Parathyroid adenoma (tissue), 2 donors: ENCODE measurements at regions not wholly inside any gene's neighbourhood (a gene's known extent, or its start where the extent isn't known, plus 50 kb on each side); places are given as distances from the start of the nearest gene placed in this dataset.

Source experiments
- H2AFZ ChIP-seq: fragments of 300-600 bp; sonication (generic); one replicate; pipeline ENCODE4 v1.7.0; 2017; ENCODE audit warnings: antibody characterized with exemption, mild to moderate bottlenecking
- H3K27ac ChIP-seq: fragments of 300-600 bp; sonication (generic); one replicate; pipeline ENCODE4 v1.7.0; 2017
- H3K27me3 ChIP-seq: fragments of 300-600 bp; sonication (generic); one replicate; pipeline ENCODE4 v1.7.0; 2017; ENCODE audit warnings: low read length; ENCODE audit not compliant: control insufficient read depth, insufficient read depth
- H3K36me3 ChIP-seq: fragments of 300-600 bp; sonication (generic); one replicate; pipeline ENCODE4 v1.7.0; 2017; ENCODE audit warnings: low read length; ENCODE audit not compliant: control insufficient read depth, insufficient read depth
- H3K4me1 ChIP-seq: fragments of 300-600 bp; sonication (generic); one replicate; pipeline ENCODE4 v1.7.0; 2017; ENCODE audit warnings: control low read depth
- H3K4me2 ChIP-seq: fragments of 300-600 bp; sonication (generic); one replicate; pipeline ENCODE4 v1.7.0; 2017; ENCODE audit warnings: low read length
- H3K4me3 ChIP-seq: fragments of 300-600 bp; sonication (generic); one replicate; pipeline ENCODE4 v1.7.0; 2017; ENCODE audit warnings: low read depth, low read length
- H3K79me2 ChIP-seq: fragments of 300-600 bp; sonication (generic); one replicate; pipeline ENCODE4 v1.7.0; 2017; ENCODE audit warnings: control low read depth
- H3K9ac ChIP-seq: fragments of 300-600 bp; sonication (generic); one replicate; pipeline ENCODE4 v1.7.0; 2017; ENCODE audit warnings: mild to moderate bottlenecking
- H3K9me3 ChIP-seq: fragments of 300-600 bp; sonication (generic); one replicate; pipeline ENCODE4 v1.7.0; 2017; ENCODE audit warnings: low read length; ENCODE audit not compliant: control insufficient read depth
- TF ChIP-seq, protein P1 (sequence below): fragments of 300-600 bp; sonication (generic); IDR thresholded peaks from one replicate; pipeline ENCODE4 v1.7.0; 2017; ENCODE audit warnings: antibody characterized with exemption, mild to moderate bottlenecking
- donor health status: primary hyperparathyroidism.

DNA sequence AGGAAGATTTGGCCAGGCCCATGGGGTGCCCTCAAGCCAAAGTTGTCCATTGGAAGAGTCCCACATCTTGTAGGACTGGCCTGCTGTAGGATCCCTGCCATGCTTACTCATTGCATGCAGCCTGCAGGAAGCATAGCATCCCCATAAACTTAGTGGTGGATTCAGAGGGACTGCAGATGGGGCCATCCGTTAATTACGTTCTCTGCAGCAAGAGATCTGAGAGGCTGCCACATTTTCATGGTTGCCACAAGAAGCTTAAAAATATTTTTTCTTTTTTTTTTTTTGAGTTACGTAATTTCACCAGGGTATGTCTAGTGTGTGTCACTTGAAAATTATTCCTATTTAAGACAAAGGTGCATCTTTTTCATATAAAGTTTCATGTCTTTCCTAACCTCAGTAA, 329.7 kb upstream of the USP24 start:
- H3K4me1 ChIP-seq: no peaks in the 10 kb centered on the region
- no peaks in the 10 kb centered on the region for H3K79me2 ChIP-seq
- H3K27ac ChIP-seq: no peak overlapping the region
- TF ChIP-seq, protein P1, sequence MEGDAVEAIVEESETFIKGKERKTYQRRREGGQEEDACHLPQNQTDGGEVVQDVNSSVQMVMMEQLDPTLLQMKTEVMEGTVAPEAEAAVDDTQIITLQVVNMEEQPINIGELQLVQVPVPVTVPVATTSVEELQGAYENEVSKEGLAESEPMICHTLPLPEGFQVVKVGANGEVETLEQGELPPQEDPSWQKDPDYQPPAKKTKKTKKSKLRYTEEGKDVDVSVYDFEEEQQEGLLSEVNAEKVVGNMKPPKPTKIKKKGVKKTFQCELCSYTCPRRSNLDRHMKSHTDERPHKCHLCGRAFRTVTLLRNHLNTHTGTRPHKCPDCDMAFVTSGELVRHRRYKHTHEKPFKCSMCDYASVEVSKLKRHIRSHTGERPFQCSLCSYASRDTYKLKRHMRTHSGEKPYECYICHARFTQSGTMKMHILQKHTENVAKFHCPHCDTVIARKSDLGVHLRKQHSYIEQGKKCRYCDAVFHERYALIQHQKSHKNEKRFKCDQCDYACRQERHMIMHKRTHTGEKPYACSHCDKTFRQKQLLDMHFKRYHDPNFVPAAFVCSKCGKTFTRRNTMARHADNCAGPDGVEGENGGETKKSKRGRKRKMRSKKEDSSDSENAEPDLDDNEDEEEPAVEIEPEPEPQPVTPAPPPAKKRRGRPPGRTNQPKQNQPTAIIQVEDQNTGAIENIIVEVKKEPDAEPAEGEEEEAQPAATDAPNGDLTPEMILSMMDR: no peak
- H3K27me3 ChIP-seq: no peaks in the 10 kb centered on the region
- H3K4me3 ChIP-seq: no peak overlapping the region
- no peak overlapping the region for H3K9ac ChIP-seq
- no peaks in the 10 kb centered on the region for H3K9me3 ChIP-seq
- no peaks in the 10 kb centered on the region for H3K36me3 ChIP-seq
- no peak overlapping the region for H3K4me2 ChIP-seq
- no peak overlapping the region for H2AFZ ChIP-seq

DNA sequence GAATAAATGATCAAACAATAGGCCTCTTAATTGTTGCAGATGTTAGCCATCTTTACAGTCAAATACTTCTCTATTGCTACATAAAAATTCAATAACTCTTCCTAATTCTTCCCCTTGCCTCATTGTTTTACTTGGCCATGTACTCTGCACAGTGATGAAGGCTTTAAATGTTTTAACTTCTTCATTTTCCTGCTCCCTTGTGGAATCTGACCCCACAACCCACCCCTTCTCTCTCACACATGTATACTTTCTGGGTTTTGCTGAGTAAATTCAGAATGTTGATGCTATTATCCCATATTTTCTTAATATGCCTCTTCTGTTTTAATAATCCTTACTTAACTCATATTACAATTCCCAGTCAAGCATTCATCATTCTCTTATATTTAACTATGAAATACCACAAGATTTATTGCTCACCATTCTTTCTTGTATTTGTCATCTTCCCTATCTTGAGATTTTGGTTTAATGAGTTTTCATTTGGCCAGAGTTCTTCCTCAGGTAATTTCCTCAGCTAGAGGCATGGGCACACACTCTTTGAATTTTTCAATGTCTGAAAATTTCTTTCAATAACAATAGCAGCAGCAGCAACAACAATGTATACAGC, 327.8 kb upstream of the USP24 start:
- TF ChIP-seq, protein P1: no peak

DNA sequence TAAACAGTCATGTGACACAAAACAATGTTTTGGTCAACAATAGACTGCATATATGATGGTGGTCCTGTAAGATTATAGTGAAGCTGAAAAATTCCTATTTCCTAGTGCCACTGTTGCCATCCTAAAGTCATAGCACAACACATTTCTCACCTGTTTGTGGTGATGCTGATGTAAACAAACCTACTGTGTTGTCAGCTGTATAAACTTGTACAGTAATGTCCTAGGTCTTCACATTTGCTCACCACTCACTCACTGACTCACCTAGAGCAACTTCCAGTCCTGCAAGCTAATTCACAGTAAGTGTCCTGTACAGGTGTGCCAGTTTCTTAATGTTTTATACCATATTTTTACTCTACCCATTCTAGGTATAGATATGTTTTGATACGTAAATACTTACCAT, 326.1 kb upstream of the USP24 start:
- no peaks in the 10 kb centered on the region for H3K36me3 ChIP-seq
- H3K4me3 ChIP-seq: no peak overlapping the region
- H3K4me2 ChIP-seq: no peak overlapping the region
- no peaks in the 10 kb centered on the region for H3K79me2 ChIP-seq
- no peaks in the 10 kb centered on the region for H3K27me3 ChIP-seq
- H3K4me1 ChIP-seq: no peaks in the 10 kb centered on the region
- H3K9me3 ChIP-seq: no peaks in the 10 kb centered on the region
- TF ChIP-seq, protein P1: no peak
- H2AFZ ChIP-seq: no peak overlapping the region
- H3K27ac ChIP-seq: no peak overlapping the region
- no peak overlapping the region for H3K9ac ChIP-seq

More for the DNA sequence above, 327.8 kb upstream of the USP24 start:
- Histone ChIP-seq H3K36me3 (no peaks in the 10 kb centered on the region), H3K9ac (no peak overlapping the region), H3K4me1 (no peaks in the 10 kb centered on the region), H3K4me2 (no peak overlapping the region), H3K4me3 (no peak overlapping the region), H2AFZ (no peak overlapping the region), H3K27me3 (no peaks in the 10 kb centered on the region), H3K79me2 (no peaks in the 10 kb centered on the region), H3K9me3 (no peaks in the 10 kb centered on the region), H3K27ac (no peak overlapping the region)

DNA sequence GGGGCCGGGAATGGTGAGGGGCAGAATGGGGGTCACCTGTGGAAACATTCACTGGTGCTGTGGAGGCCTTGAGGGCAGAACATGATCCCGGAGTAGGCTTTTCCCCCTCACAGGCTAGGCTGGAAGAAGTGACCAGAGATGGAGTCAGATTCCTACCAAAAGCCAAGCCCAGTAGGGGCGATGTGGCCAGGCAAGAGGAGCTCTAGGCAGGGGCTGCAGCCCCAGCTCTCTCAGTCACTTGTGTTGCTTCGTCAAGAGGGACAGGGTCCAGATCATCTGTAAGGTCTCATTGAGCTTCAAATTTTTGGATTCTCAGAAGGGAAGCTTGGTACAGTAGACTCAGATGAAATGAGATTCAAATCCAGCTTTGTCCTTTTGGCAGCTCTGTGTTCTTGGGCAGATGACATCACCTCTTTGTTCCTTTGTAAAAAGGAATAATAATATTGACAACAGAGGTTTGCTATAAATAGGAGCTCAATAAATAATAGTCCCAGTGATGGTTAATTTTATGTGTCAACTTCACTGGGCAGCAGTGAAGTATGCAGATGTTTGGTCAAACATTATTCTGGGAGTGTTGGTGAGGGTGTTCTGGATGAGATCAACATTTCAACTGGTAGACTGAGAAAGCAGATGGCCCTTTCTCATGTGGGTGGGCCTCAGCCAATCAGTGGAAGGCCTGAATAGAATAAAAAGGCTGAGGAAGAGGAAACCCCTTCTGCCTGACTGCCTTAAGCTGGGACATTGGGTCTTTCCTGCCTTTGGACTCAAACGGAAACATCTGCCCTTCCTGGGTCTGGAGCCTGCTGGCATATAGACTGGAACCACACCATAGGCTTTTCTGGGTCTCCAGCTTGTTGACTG, 324.7 kb upstream of the USP24 start:
- Histone ChIP-seq H3K9me3 (no peaks in the 10 kb centered on the region), H3K36me3 (no peaks in the 10 kb centered on the region), H3K4me1 (no peaks in the 10 kb centered on the region), H3K4me3 (no peak overlapping the region), H2AFZ (no peak overlapping the region), H3K9ac (no peak overlapping the region), H3K79me2 (no peaks in the 10 kb centered on the region), H3K4me2 (no peak overlapping the region), H3K27me3 (no peaks in the 10 kb centered on the region), H3K27ac (no peak overlapping the region)
- TF ChIP-seq, protein P1: no peak
